Right atrium auricular region (tissue), 2 donors: ENCODE measurements at regions not wholly inside any gene's neighbourhood (a gene's known extent, or its start where the extent isn't known, plus 50 kb on each side); places are given as distances from the start of the nearest gene placed in this dataset.

Source experiments
- DNase-seq: peaks from one replicate; pipeline ENCODE4 v3.0.0-alpha.2; 2019; ENCODE audit warnings: low spot score
- H3K27ac ChIP-seq, 2 donors: fragments of 200-600 bp; sonication (generic); 1 replicate in 1 of 2; 2 replicates in 1 of 2; pipeline ENCODE4 v1.5.1; 2016 to 2019
- H3K27me3 ChIP-seq, 2 donors: fragments of 200-600 bp; sonication (generic); one replicate each; pipeline versions ENCODE4 v1.5.1 to v1.6.0; 2017 to 2019
- H3K36me3 ChIP-seq: fragments of 200-600 bp; sonication (generic); one replicate; pipeline ENCODE4 v1.5.1; 2016
- H3K4me1 ChIP-seq, 2 donors: fragments of 200-600 bp; sonication (generic); one replicate each; pipeline versions ENCODE4 v1.5.1 to v1.6.0; 2017 to 2019
- H3K4me3 ChIP-seq, 2 donors: fragments of 200-600 bp; sonication (generic); 1 replicate in 1 of 2; 2 replicates in 1 of 2; pipeline ENCODE4 v1.5.1; 2017 to 2019; ENCODE audit warnings: mild to moderate bottlenecking in 1 of 2, moderate library complexity in 1 of 2
- H3K9me3 ChIP-seq, 2 donors: fragments of 200-600 bp; sonication (generic); one replicate each; pipeline ENCODE4 v1.5.1; 2019
- CTCF ChIP-seq, 2 donors: fragments of 200-600 bp; sonication (generic); IDR thresholded peaks; one replicate each; pipeline ENCODE4 v1.5.1; 2019; ENCODE audit warnings: antibody characterized with exemption in 2 of 2

DNA sequence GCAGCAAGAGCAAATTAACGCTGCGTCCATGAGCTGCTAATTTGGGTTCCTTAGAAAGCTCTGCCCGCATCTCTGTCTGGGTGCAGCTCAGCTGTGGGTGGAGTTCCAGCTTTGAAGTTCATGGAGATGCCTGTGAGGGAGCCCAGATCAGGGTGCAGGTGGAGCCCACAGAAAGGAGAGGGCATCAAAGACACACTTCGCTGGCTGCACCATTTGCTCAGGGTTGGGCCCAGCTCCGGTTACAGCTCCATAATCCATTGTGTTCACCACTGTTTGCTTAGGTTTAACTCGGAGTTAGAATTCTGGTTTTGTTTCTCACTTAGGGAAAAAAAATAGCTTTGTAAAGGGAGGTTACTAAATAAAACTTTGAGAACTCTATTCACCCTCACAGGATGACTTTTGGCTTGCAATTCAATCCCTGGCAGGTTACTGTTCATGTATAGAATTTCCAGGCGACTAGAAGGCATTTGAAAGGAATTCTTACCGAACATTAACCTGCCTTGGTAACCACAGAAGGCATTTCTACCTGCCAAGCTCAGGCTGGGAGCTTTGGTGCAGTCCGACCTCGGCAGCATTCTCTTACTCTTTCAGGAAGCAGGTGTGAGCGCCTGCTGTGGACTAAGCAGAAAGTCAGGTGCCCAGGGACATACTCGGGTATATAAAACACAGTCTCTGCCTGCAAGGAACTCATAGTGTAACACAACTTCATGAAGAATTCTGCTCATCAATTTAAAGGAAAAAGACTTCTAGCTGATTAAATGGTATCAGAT, 179.5 kb upstream of the RNF32 start:
- Histone ChIP-seq H3K27me3 (no peaks in the 10 kb centered on the region), H3K36me3 (no peaks in the 10 kb centered on the region), H3K27ac (no peak overlapping the region), H3K4me3 (no peak overlapping the region), H3K9me3 (peaks cover 0 to 8% of the 10 kb centered on the region in 2 donors), H3K4me1 (no peaks in the 10 kb centered on the region)
- no peak for TF ChIP-seq CTCF (IDR thresholded peaks at IDR 0.05)
- DNase-seq, result no peak

- peaks cover 0 to 4% of the 10 kb centered on the region in 2 donors for H3K9me3 ChIP-seq
- no peak for DNase-seq
- no peak for TF ChIP-seq CTCF (IDR thresholded peaks at IDR 0.05)
- no peak overlapping the region for H3K27ac ChIP-seq
- H3K4me3 ChIP-seq, result no peak overlapping the region
- no peaks in the 10 kb centered on the region for H3K27me3 ChIP-seq
- H3K36me3 ChIP-seq, result no peaks in the 10 kb centered on the region
- no peaks in the 10 kb centered on the region for H3K4me1 ChIP-seq
Measured at GRCh38 chr7:156459582-156459981, 181.0 kb upstream of the RNF32 start.

GRCh38 chr7:156459067-156459466, 181.5 kb upstream of the RNF32 start:
- no peak for TF ChIP-seq CTCF (IDR thresholded peaks at IDR 0.05)

GRCh38 chr7:156458011-156458410, 182.6 kb upstream of the RNF32 start:
- Histone ChIP-seq H3K4me3 (no peak overlapping the region), H3K27ac (no peak overlapping the region), H3K36me3 (no peaks in the 10 kb centered on the region), H3K4me1 (no peaks in the 10 kb centered on the region), H3K27me3 (no peaks in the 10 kb centered on the region), H3K9me3 (no peaks in the 10 kb centered on the region)
- TF ChIP-seq CTCF (IDR thresholded peaks at IDR 0.05), result no peak
- no peak for DNase-seq

More at GRCh38 chr7:156459067-156459466, 181.5 kb upstream of the RNF32 start:
- Histone ChIP-seq H3K36me3 (no peaks in the 10 kb centered on the region), H3K27ac (no peak overlapping the region), H3K4me3 (no peak overlapping the region), H3K27me3 (no peaks in the 10 kb centered on the region), H3K4me1 (no peaks in the 10 kb centered on the region), H3K9me3 (no peaks in the 10 kb centered on the region)
- no peak for DNase-seq

GRCh38 chr7:156456503-156457115, 184.0 kb upstream of the RNF32 start:
- Histone ChIP-seq H3K9me3 (no peaks in the 10 kb centered on the region), H3K4me3 (no peak overlapping the region), H3K4me1 (no peaks in the 10 kb centered on the region), H3K36me3 (no peaks in the 10 kb centered on the region), H3K27me3 (no peaks in the 10 kb centered on the region), H3K27ac (no peak overlapping the region)
- DNase-seq, result no peak
- no peak for TF ChIP-seq CTCF (IDR thresholded peaks at IDR 0.05)
